H1 (cell line): ENCODE measurements at regions not wholly inside any gene's neighbourhood (a gene's known extent, or its start where the extent isn't known, plus 50 kb on each side); places are given as distances from the start of the nearest gene placed in this dataset.

Source experiments
- TF ChIP-seq, protein P1 (sequence below), 3 experiments: IDR thresholded peaks; 1 replicate in 2 of 3; 2 replicates in 1 of 3; pipeline versions ENCODE4 v1.5.1 to v1.6.1; 2011; ENCODE audit warnings: low read length in 3 of 3, mild to moderate bottlenecking in 3 of 3, inconsistent platforms in 2 of 3, low read depth in 1 of 3, moderate library complexity in 1 of 3; ENCODE audit not compliant: insufficient read depth in 1 of 3; ENCODE audit errors: control extremely low read depth in 1 of 3

DNA sequence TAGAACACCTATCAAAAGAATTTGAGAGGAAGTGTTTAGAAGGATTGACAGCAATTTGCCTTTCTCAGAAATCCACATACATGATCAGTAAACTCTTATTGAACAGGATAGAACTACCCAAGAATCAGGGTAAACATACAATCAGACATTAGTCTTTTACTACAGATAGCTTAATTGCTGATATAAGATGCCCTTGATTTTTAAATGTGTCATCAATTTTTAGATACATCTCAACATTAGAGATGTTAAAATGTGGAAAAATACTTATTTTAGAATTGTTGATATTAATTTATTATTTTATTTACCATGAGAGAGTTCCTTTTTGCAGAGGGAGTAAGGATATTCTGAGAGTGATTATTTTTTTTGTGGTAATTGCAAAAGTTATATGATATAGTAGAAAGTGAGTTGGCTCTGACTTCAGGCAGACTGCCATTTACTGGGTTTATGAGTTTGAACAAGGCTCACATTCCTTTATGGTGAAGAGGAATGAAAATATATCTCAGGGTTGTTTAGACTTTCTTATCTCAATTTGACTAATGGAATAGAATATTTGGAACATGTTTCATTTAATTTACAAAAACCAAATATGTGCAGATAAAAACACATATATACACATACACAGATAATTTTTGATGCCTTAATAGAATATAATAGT, 302.8 kb upstream of the GOLIM4 start (continued):
- TF ChIP-seq, protein P1, sequence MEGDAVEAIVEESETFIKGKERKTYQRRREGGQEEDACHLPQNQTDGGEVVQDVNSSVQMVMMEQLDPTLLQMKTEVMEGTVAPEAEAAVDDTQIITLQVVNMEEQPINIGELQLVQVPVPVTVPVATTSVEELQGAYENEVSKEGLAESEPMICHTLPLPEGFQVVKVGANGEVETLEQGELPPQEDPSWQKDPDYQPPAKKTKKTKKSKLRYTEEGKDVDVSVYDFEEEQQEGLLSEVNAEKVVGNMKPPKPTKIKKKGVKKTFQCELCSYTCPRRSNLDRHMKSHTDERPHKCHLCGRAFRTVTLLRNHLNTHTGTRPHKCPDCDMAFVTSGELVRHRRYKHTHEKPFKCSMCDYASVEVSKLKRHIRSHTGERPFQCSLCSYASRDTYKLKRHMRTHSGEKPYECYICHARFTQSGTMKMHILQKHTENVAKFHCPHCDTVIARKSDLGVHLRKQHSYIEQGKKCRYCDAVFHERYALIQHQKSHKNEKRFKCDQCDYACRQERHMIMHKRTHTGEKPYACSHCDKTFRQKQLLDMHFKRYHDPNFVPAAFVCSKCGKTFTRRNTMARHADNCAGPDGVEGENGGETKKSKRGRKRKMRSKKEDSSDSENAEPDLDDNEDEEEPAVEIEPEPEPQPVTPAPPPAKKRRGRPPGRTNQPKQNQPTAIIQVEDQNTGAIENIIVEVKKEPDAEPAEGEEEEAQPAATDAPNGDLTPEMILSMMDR (IDR thresholded peaks at IDR 0.05; ENCODE audit: control extremely low read depth in 1 of 3, insufficient read depth in 1 of 3, low read depth in 1 of 3, low read length in 3 of 3) = no peak
